Ishikawa (cell line): ENCODE measurements at regions not wholly inside any gene's neighbourhood (a gene's known extent, or its start where the extent isn't known, plus 50 kb on each side); places are given as distances from the start of the nearest gene placed in this dataset.

ENCODE experiments used
- EP300 ChIP-seq: IDR thresholded peaks from 2 replicates; pipeline ENCODE4 v1.6.1; 2012; ENCODE audit warnings: borderline replicate concordance
- FOXM1 ChIP-seq: IDR thresholded peaks from 2 replicates; pipeline ENCODE4 v1.6.1; 2012; ENCODE audit warnings: low read depth, borderline replicate concordance
- TAF1 ChIP-seq: IDR thresholded peaks from 2 replicates; pipeline ENCODE4 v1.6.1; 2012; ENCODE audit warnings: low read depth, mild to moderate bottlenecking
- TF ChIP-seq, protein P1 (sequence below): IDR thresholded peaks from 2 replicates; pipeline ENCODE4 v1.6.1; 2012; ENCODE audit warnings: low read depth, mild to moderate bottlenecking

DNA sequence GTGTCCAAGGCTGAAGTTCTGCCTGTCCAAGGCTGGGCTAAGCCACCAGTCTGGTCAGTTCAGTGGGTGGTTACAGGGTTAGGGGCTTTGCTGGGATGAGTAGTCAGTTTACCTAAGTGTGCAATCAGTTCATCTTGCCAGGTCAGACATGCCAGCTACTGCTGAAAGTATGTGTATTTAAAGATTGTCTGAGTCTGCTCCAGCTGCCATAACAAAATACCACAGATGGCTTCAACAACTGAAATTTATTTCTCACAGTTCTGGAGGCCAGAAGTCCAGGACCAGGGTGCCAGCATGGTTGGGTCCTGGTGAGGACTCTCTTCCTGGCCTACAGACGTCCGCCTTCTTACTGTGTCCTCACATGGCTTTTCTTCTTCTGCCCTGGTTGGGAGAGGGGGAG, 52.4 kb upstream of the TNS3 start:
- no peak for TF ChIP-seq EP300
- TF ChIP-seq, protein P1, sequence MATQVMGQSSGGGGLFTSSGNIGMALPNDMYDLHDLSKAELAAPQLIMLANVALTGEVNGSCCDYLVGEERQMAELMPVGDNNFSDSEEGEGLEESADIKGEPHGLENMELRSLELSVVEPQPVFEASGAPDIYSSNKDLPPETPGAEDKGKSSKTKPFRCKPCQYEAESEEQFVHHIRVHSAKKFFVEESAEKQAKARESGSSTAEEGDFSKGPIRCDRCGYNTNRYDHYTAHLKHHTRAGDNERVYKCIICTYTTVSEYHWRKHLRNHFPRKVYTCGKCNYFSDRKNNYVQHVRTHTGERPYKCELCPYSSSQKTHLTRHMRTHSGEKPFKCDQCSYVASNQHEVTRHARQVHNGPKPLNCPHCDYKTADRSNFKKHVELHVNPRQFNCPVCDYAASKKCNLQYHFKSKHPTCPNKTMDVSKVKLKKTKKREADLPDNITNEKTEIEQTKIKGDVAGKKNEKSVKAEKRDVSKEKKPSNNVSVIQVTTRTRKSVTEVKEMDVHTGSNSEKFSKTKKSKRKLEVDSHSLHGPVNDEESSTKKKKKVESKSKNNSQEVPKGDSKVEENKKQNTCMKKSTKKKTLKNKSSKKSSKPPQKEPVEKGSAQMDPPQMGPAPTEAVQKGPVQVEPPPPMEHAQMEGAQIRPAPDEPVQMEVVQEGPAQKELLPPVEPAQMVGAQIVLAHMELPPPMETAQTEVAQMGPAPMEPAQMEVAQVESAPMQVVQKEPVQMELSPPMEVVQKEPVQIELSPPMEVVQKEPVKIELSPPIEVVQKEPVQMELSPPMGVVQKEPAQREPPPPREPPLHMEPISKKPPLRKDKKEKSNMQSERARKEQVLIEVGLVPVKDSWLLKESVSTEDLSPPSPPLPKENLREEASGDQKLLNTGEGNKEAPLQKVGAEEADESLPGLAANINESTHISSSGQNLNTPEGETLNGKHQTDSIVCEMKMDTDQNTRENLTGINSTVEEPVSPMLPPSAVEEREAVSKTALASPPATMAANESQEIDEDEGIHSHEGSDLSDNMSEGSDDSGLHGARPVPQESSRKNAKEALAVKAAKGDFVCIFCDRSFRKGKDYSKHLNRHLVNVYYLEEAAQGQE, result no peak
- TF ChIP-seq TAF1, result no peak
- no peak for TF ChIP-seq FOXM1
